Transverse colon (tissue), 3 donors: ENCODE measurements at regions not wholly inside any gene's neighbourhood (a gene's known extent, or its start where the extent isn't known, plus 50 kb on each side); places are given as distances from the start of the nearest gene placed in this dataset.

Source experiments
- EP300 ChIP-seq: sonication (generic); formaldehyde crosslinking; IDR thresholded peaks from one replicate; pipeline ENCODE4 v1.6.1; 2017; ENCODE audit warnings: antibody characterized with exemption, low read depth
- POLR2A ChIP-seq: fragments of 450-650 bp; IDR thresholded peaks from one replicate; pipeline ENCODE4 v1.6.1; 2016; ENCODE audit warnings: antibody characterized with exemption, mild to moderate bottlenecking, moderate library complexity
- TF ChIP-seq, protein P1 (sequence below), 5 experiments: fragments of 200-600 bp in 3 of 5; fragments of 450-650 bp in 2 of 5; sonication (generic) in 3 of 5; IDR thresholded peaks; 1 replicate in 2 of 5; 2 replicates in 3 of 5; pipeline ENCODE4 v1.5.1; 2016 to 2017; ENCODE audit warnings: antibody characterized with exemption in 5 of 5, inconsistent platforms in 3 of 5, mild to moderate bottlenecking in 2 of 5, moderate library complexity in 1 of 5

DNA sequence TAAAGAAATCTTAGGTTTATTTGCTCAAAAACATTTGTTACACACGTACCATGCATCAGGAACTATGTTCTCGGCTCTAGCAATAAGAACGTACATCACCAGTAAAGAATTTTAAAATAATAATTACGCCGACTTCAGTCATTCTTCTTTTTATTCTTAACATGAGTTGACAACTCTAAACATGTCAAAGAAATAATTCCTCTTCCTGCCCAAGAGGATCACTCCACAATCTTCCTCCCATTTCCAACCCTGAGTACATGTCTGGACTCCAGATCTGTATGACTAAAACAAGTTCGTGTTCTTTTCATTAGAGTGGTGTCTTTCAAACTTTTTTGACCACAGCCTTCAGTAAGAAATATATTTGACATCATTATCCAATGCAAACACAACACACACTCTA is 201.6 kb upstream of the GRIA3 start:
- TF ChIP-seq, protein P1, sequence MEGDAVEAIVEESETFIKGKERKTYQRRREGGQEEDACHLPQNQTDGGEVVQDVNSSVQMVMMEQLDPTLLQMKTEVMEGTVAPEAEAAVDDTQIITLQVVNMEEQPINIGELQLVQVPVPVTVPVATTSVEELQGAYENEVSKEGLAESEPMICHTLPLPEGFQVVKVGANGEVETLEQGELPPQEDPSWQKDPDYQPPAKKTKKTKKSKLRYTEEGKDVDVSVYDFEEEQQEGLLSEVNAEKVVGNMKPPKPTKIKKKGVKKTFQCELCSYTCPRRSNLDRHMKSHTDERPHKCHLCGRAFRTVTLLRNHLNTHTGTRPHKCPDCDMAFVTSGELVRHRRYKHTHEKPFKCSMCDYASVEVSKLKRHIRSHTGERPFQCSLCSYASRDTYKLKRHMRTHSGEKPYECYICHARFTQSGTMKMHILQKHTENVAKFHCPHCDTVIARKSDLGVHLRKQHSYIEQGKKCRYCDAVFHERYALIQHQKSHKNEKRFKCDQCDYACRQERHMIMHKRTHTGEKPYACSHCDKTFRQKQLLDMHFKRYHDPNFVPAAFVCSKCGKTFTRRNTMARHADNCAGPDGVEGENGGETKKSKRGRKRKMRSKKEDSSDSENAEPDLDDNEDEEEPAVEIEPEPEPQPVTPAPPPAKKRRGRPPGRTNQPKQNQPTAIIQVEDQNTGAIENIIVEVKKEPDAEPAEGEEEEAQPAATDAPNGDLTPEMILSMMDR (IDR thresholded peaks at IDR 0.05), result no peak
- TF ChIP-seq EP300 (no peak), POLR2A (no peak)
